AG09319 (cell line): ENCODE measurements at regions not wholly inside any gene's neighbourhood (a gene's known extent, or its start where the extent isn't known, plus 50 kb on each side); places are given as distances from the start of the nearest gene placed in this dataset.

Experiments used
- DNase-seq: peaks from one replicate; pipeline ENCODE4 v3.0.0-alpha.2; 2010; ENCODE audit warnings: low read depth; ENCODE audit errors: extremely low read depth
- CTCF ChIP-seq: IDR thresholded peaks from 2 replicates; pipeline ENCODE4 v1.5.1; 2011; ENCODE audit warnings: low read depth, mild to moderate bottlenecking, inconsistent platforms, low read length, moderate library complexity

- DNase-seq: no peak
- TF ChIP-seq CTCF: no peak
Observed at GRCh38 chr14:29425705-29426482, 501.8 kb downstream of the PRKD1 start.

- TF ChIP-seq CTCF: no peak
- DNase-seq: no peak
Observed at GRCh38 chr14:29442696-29443095, 485.0 kb downstream of the PRKD1 start.

GRCh38 chr14:29444216-29444615, 483.4 kb downstream of the PRKD1 start:
- TF ChIP-seq CTCF: no peak
- DNase-seq: no peak

- DNase-seq: no peak
- no peak for TF ChIP-seq CTCF
Observed at GRCh38 chr14:29444805-29445204, 482.8 kb downstream of the PRKD1 start.

GRCh38 chr14:29446971-29447370, 480.7 kb downstream of the PRKD1 start:
- TF ChIP-seq CTCF: no peak
- no peak for DNase-seq

- no peak for DNase-seq
- TF ChIP-seq CTCF: no peak
Observed at GRCh38 chr14:29451941-29452340, 475.7 kb downstream of the PRKD1 start.

- DNase-seq: no peak
- TF ChIP-seq CTCF: no peak
Observed at GRCh38 chr14:29453045-29453444, 474.6 kb downstream of the PRKD1 start.
